ENCODE measurements at regions not wholly inside any gene's neighbourhood (a gene's known extent, or its start where the extent isn't known, plus 50 kb on each side); places are given as distances from the start of the nearest gene placed in this dataset.

- TF ChIP-seq POLR2AphosphoS5 (IDR thresholded peaks at IDR 0.05; ENCODE audit: insufficient read depth in 1 of 2, low read depth in 1 of 2), result no peak
- no peak for TF ChIP-seq CTCF (IDR thresholded peaks at IDR 0.05)
- TF ChIP-seq POLR2A (IDR thresholded peaks at IDR 0.05), result no peak
These were observed 458.3 kb upstream of the MAP3K7 start for GRCh38 chr6:91045161-91045560.
